Astrocyte (in vitro differentiated cells and primary cell): ENCODE measurements at regions not wholly inside any gene's neighbourhood (a gene's known extent, or its start where the extent isn't known, plus 50 kb on each side); places are given as distances from the start of the nearest gene placed in this dataset.

Source experiments
- DNase-seq: peaks from one replicate; pipeline ENCODE4 v3.0.0-alpha.2; 2010; ENCODE audit warnings: low read depth
- FAIRE-seq: peaks from 2 replicates; lab custom pipeline; 2011; peaks lifted over from hg19 to GRCh38; lab: Jason Lieb, UNC
- H2AFZ ChIP-seq: 2 replicates; pipeline ENCODE4 v1.6.0; 2012; ENCODE audit warnings: low read depth, low read length, inconsistent platforms
- H3K27ac ChIP-seq: 2 replicates; pipeline ENCODE4 v1.5.1; 2011; ENCODE audit warnings: low read depth, low read length, inconsistent platforms
- H3K27me3 ChIP-seq: 2 replicates; pipeline ENCODE4 v1.6.0; 2011; ENCODE audit warnings: low read length, inconsistent platforms; ENCODE audit not compliant: insufficient read depth
- H3K36me3 ChIP-seq: 2 replicates; pipeline ENCODE4 v1.5.1; 2011; ENCODE audit warnings: low read length, inconsistent platforms; ENCODE audit not compliant: insufficient read depth
- H3K4me1 ChIP-seq: 2 replicates; pipeline ENCODE4 v1.5.1; 2011; ENCODE audit warnings: low read length, inconsistent platforms; ENCODE audit not compliant: insufficient read depth
- H3K4me2 ChIP-seq: 2 replicates; pipeline ENCODE4 v1.6.0; 2012; ENCODE audit warnings: low read length, inconsistent platforms
- H3K4me3 ChIP-seq: 2 replicates; pipeline ENCODE4 v1.5.1; 2011; ENCODE audit warnings: low read depth, mild to moderate bottlenecking, low read length, inconsistent platforms; ENCODE audit not compliant: insufficient read depth
- H3K79me2 ChIP-seq: 2 replicates; pipeline ENCODE4 v1.6.0; 2012; ENCODE audit warnings: mild to moderate bottlenecking, low read length, inconsistent platforms; ENCODE audit not compliant: insufficient read depth
- H3K9ac ChIP-seq: 2 replicates; pipeline ENCODE4 v1.6.0; 2012; ENCODE audit warnings: mild to moderate bottlenecking, low read length, inconsistent platforms
- H3K9me3 ChIP-seq: 2 replicates; pipeline ENCODE4 v1.5.1; 2012; ENCODE audit warnings: low read depth, mild to moderate bottlenecking, low read length, inconsistent platforms; ENCODE audit not compliant: insufficient read depth
- H4K20me1 ChIP-seq: 2 replicates; pipeline ENCODE4 v1.6.0; 2012; ENCODE audit warnings: low read length, inconsistent platforms; ENCODE audit not compliant: insufficient read depth
- H3K27ac Mint-ChIP-seq: one replicate; pipeline ENCODE4 v1.8.0; 2021; ENCODE audit warnings: mild to moderate bottlenecking, mixed read lengths; ENCODE audit not compliant: unreplicated experiment
- H3K27me3 Mint-ChIP-seq: one replicate; pipeline ENCODE4 v1.8.0; 2021; ENCODE audit warnings: low read depth, mixed read lengths; ENCODE audit not compliant: unreplicated experiment
- H3K36me3 Mint-ChIP-seq: one replicate; pipeline ENCODE4 v1.8.0; 2021; ENCODE audit warnings: low read depth, mixed read lengths; ENCODE audit not compliant: unreplicated experiment
- H3K4me1 Mint-ChIP-seq: one replicate; pipeline ENCODE4 v1.8.0; 2021; ENCODE audit warnings: low read depth, mixed read lengths; ENCODE audit not compliant: unreplicated experiment
- H3K4me3 Mint-ChIP-seq: one replicate; pipeline ENCODE4 v1.8.0; 2021; ENCODE audit warnings: mild to moderate bottlenecking, moderate library complexity, mixed read lengths; ENCODE audit not compliant: unreplicated experiment
- H3K9me3 Mint-ChIP-seq: one replicate; pipeline ENCODE4 v1.8.0; 2021; ENCODE audit warnings: mild to moderate bottlenecking, mixed read lengths; ENCODE audit not compliant: unreplicated experiment
- EZH2 ChIP-seq: IDR thresholded peaks from 2 replicates; pipeline ENCODE4 v1.6.1; 2012; ENCODE audit warnings: mild to moderate bottlenecking, low read length, inconsistent platforms; ENCODE audit not compliant: insufficient read depth
- TF ChIP-seq, protein P1 (sequence below): IDR thresholded peaks from 2 replicates; pipeline ENCODE4 v1.5.1; 2011; ENCODE audit warnings: low read depth, mild to moderate bottlenecking, inconsistent platforms, low read length, moderate library complexity; ENCODE audit not compliant: insufficient read depth

DNA sequence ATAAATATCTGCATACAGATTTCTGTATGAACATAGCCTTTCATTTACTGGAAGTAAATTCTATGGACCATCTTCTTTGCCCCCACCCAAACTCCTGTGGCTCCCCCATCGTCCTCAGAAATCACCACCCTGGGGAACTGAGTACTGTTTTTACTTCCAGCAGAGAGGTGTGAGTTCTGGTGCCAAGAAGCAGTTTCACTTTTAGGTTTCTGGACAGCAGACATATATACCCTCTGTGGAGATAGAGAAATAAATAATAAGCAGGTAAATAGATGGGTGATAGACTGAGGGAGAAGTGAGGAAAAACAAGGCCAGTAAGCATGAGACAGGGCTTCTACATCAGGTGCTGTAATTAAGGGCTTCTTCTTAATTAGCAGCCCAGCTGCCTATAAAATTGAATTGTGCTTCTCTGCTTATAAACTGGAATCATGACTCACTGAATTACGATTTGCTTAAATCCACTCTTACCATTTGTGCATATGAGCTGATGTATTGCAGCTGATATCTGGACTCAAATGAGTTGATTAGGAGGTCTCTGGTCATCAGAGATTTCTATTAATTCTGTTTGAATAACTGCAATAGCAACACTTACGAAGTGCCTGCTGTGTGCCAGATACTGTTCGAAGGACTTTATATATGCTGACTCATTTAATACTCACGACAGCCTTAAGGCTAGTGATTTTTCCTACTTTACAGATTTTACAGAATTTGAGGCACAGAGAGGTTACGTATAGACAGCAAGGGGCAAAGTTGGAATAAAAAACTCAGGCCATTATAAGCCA, 60.8 kb upstream of the DHX15 start:
- no peaks in the 10 kb centered on the region for H3K36me3 ChIP-seq
- peak overlapping the region; percentile 47 for H3K4me2 ChIP-seq
- Mint-ChIP-seq H3K36me3 (no peaks in the 10 kb centered on the region), H3K27ac (no peak overlapping the region), H3K9me3 (no peaks in the 10 kb centered on the region), H3K4me1 (peaks cover 19% of the 10 kb centered on the region), H3K27me3 (no peaks in the 10 kb centered on the region), H3K4me3 (no peak overlapping the region)
- FAIRE-seq, result no peak
- no peak overlapping the region for H3K9ac ChIP-seq
- no peaks in the 10 kb centered on the region for H4K20me1 ChIP-seq
- H3K4me1 ChIP-seq, result peaks cover 8% of the 10 kb centered on the region
- H3K27me3 ChIP-seq, result peaks cover 7% of the 10 kb centered on the region
- DNase-seq, result peak; percentile 54
- no peak overlapping the region for H3K27ac ChIP-seq
- no peaks in the 10 kb centered on the region for H3K79me2 ChIP-seq
- TF ChIP-seq, protein P1, sequence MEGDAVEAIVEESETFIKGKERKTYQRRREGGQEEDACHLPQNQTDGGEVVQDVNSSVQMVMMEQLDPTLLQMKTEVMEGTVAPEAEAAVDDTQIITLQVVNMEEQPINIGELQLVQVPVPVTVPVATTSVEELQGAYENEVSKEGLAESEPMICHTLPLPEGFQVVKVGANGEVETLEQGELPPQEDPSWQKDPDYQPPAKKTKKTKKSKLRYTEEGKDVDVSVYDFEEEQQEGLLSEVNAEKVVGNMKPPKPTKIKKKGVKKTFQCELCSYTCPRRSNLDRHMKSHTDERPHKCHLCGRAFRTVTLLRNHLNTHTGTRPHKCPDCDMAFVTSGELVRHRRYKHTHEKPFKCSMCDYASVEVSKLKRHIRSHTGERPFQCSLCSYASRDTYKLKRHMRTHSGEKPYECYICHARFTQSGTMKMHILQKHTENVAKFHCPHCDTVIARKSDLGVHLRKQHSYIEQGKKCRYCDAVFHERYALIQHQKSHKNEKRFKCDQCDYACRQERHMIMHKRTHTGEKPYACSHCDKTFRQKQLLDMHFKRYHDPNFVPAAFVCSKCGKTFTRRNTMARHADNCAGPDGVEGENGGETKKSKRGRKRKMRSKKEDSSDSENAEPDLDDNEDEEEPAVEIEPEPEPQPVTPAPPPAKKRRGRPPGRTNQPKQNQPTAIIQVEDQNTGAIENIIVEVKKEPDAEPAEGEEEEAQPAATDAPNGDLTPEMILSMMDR, result no peak
- TF ChIP-seq EZH2, result no peak
- no peak overlapping the region for H3K4me3 ChIP-seq
- no peak overlapping the region for H2AFZ ChIP-seq
- H3K9me3 ChIP-seq, result no peaks in the 10 kb centered on the region

DNA sequence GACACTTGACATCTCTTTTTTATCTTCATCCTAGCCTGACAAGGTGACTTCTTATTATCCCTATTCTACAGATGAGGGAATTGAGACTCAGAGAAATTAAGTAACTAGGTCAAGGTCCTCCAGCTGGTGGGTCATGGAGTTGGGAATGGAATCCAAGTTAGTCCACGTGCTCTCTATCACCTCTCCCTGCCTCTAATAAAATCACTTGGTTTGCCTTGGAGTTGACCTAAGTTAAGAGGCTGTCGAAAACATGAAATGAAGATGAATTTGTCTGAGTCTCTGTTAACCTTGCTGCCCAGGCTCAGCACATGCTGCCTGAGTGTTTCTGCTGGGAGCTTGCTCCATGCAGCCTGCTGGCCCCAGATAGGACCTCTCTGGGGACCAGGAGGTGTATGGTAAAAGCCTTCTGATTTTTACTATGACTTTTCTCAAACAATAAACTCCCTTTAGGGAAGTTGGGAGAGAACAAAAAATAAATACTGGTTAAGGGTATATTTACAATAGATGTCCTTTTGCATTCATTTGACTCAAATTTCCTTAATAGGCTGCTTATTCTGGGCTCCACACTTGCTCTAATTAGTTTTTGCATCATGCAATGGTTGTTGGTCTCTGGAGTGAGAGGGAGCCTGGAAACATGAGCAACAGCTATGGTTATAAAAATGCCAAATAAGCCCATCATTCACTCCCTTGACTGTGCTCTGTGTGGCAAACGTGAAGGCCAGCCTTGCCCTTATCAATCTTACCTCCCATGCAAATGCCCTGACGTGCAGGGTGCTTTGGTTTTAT, 61.6 kb upstream of the DHX15 start:
- no peaks in the 10 kb centered on the region for H3K79me2 ChIP-seq
- H3K36me3 ChIP-seq, result no peaks in the 10 kb centered on the region
- H3K9me3 ChIP-seq, result no peaks in the 10 kb centered on the region
- Mint-ChIP-seq H3K9me3 (no peaks in the 10 kb centered on the region), H3K4me3 (no peak overlapping the region), H3K27ac (no peak overlapping the region), H3K27me3 (no peaks in the 10 kb centered on the region), H3K36me3 (no peaks in the 10 kb centered on the region), H3K4me1 (peaks cover 19% of the 10 kb centered on the region)
- no peaks in the 10 kb centered on the region for H4K20me1 ChIP-seq
- H3K4me3 ChIP-seq, result no peak overlapping the region
- no peak overlapping the region for H3K9ac ChIP-seq
- no peak for TF ChIP-seq EZH2
- TF ChIP-seq, protein P1, result no peak
- H3K4me1 ChIP-seq, result peaks cover 8% of the 10 kb centered on the region
- no peak for FAIRE-seq
- H2AFZ ChIP-seq, result no peak overlapping the region
- peaks cover 10% of the 10 kb centered on the region for H3K27me3 ChIP-seq
- no peak overlapping the region for H3K27ac ChIP-seq
- no peak overlapping the region for H3K4me2 ChIP-seq
- DNase-seq, result no peak
